ENCODE measurements at regions not wholly inside any gene's neighbourhood (a gene's known extent, or its start where the extent isn't known, plus 50 kb on each side); places are given as distances from the start of the nearest gene placed in this dataset.

GRCh38 chr1:2926447-2927055, 94.7 kb upstream of the ACTRT2 start:
- Mint-ChIP-seq H3K27me3 (ENCODE audit: low read depth) (no peaks in the 10 kb centered on the region), H3K27ac (no peak overlapping the region), H3K9me3 (no peaks in the 10 kb centered on the region), H3K4me3 (no peak overlapping the region), H3K36me3 (ENCODE audit: low read depth) (no peaks in the 10 kb centered on the region), H3K4me1 (ENCODE audit: low read depth) (no peaks in the 10 kb centered on the region)

GRCh38 chr1:2927393-2928360, 93.6 kb upstream of the ACTRT2 start:
- Mint-ChIP-seq H3K4me1 (ENCODE audit: low read depth) (no peaks in the 10 kb centered on the region), H3K4me3 (no peak overlapping the region), H3K9me3 (no peaks in the 10 kb centered on the region)

GRCh38 chr1:2928366-2929325, 92.6 kb upstream of the ACTRT2 start:
- Mint-ChIP-seq H3K4me3 (no peak overlapping the region), H3K4me1 (ENCODE audit: low read depth) (no peaks in the 10 kb centered on the region), H3K9me3 (no peaks in the 10 kb centered on the region), H3K27me3 (ENCODE audit: low read depth) (no peaks in the 10 kb centered on the region), H3K27ac (no peak overlapping the region), H3K36me3 (ENCODE audit: low read depth) (no peaks in the 10 kb centered on the region)

More at GRCh38 chr1:2927393-2928360, 93.6 kb upstream of the ACTRT2 start:
- Mint-ChIP-seq H3K27ac (no peak overlapping the region), H3K27me3 (ENCODE audit: low read depth) (no peaks in the 10 kb centered on the region), H3K36me3 (ENCODE audit: low read depth) (no peaks in the 10 kb centered on the region)

DNA sequence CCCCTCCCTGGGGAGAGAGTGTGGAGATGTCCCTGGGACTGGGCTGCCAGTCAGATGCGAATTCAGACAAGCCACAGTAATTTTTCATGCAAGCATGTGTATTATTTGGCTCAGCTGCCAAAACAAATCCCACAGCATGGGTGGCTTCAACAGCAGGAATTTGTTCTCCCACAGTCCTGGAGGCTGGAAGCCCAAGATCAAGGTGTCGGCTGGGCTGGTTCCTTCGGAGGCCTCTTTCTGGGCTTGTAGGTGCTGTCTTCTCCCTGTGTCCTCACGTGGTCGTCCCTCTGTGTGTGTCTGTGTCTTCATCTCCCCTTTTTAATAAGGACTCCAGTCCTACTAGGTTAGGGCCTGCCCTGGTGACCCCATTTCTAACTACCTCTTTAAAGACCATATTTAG, 91.9 kb upstream of the ACTRT2 start:
- Mint-ChIP-seq H3K4me1 (ENCODE audit: low read depth) (no peaks in the 10 kb centered on the region), H3K4me3 (no peak overlapping the region)

GRCh38 chr1:2930016-2930815, 91.1 kb upstream of the ACTRT2 start:
- H3K4me3 Mint-ChIP-seq, result no peak overlapping the region
- H3K4me1 Mint-ChIP-seq (ENCODE audit: low read depth), result no peaks in the 10 kb centered on the region
- no peak overlapping the region for H3K27ac Mint-ChIP-seq
- no peaks in the 10 kb centered on the region for H3K9me3 Mint-ChIP-seq
- no peaks in the 10 kb centered on the region for H3K27me3 Mint-ChIP-seq (ENCODE audit: low read depth)
- no peaks in the 10 kb centered on the region for H3K36me3 Mint-ChIP-seq (ENCODE audit: low read depth)

More for the DNA sequence above, 91.9 kb upstream of the ACTRT2 start:
- Mint-ChIP-seq H3K9me3 (no peaks in the 10 kb centered on the region), H3K27me3 (ENCODE audit: low read depth) (no peaks in the 10 kb centered on the region), H3K27ac (no peak overlapping the region), H3K36me3 (ENCODE audit: low read depth) (no peaks in the 10 kb centered on the region)

DNA sequence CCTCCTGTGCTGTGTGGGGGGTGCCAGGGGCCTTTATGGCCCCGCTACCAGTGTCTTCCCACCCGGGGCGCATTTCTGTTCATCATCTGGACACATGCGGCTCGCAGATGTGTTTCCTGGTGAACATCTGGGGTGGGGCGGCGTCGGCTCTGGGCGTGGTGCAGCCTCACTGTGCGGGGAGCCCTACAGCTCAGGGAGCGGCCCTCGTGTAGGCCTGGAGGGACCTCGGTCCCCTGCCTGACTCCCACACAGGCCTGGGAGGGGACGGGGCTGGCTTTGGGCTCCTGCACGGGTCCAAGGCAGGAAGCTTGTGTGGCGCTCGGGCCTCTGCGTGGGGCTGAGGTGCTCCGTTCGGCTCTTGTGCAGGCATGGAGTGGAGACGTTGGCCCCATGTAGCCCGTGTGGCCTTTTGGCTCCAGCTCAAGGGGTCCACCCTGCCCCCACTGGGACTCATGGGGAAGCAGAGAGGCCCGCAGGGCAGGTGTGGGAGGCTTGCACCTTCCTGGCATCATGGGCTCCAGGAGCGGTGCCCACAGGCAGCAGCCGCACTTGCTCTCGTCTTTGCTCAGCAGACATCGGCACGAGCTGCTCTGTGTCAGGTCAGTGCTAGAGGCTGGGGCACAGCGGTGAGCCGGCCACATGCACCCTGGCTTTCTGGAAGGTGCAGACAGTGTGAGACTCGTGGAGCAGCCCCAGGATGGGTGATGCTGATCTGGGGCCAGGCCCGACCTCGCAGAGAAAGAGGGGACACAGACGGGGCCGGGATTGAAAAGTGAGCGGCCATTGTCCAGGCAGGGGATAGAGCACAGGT, 90.1 kb upstream of the ACTRT2 start:
- Mint-ChIP-seq H3K27ac (no peak overlapping the region), H3K36me3 (ENCODE audit: low read depth) (no peaks in the 10 kb centered on the region), H3K9me3 (no peaks in the 10 kb centered on the region), H3K27me3 (ENCODE audit: low read depth) (no peaks in the 10 kb centered on the region), H3K4me1 (ENCODE audit: low read depth) (no peaks in the 10 kb centered on the region), H3K4me3 (no peak overlapping the region)

- H3K4me3 Mint-ChIP-seq, result no peak overlapping the region
- H3K9me3 Mint-ChIP-seq, result no peaks in the 10 kb centered on the region
- H3K4me1 Mint-ChIP-seq (ENCODE audit: low read depth), result no peaks in the 10 kb centered on the region
- H3K27ac Mint-ChIP-seq, result no peak overlapping the region
- no peaks in the 10 kb centered on the region for H3K27me3 Mint-ChIP-seq (ENCODE audit: low read depth)
- H3K36me3 Mint-ChIP-seq (ENCODE audit: low read depth), result no peaks in the 10 kb centered on the region
Measured at GRCh38 chr1:2931724-2932401, 89.4 kb upstream of the ACTRT2 start.

DNA sequence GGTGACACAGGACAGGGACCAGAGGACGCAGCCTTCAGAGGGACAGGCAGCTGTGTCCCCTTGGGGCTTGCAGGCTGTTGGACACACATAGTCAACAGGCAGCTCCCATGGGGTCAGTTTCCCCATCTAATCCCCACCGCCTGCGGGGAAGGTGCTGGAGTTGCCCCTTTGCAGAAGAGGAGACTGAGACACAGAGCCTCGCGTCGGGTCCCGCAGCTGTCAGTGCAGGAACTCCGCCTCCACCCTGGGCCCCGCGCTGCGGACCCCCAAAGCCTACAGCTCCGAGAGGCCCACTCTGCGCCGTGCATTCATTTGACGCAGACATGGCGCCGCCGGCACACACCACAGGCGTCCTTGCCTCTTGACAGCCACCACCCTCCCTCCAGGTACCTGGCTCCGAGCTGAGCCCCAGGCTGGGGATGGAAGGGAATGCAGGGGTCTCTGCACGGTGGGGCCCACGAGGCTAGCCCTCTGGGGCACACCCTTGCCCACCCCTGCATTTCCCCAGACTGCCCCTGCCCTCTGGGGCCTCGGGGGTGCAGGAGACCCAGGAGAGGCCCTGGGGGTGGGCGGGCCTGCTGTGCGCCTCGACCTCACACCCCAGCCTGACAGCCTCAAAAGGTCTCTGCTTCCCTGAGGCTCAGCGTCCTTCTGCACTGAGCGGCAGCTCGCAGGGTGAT, 88.5 kb upstream of the ACTRT2 start:
- H3K4me1 Mint-ChIP-seq (ENCODE audit: low read depth), result no peaks in the 10 kb centered on the region
- no peaks in the 10 kb centered on the region for H3K27me3 Mint-ChIP-seq (ENCODE audit: low read depth)
- peaks cover 1% of the 10 kb centered on the region for H3K9me3 Mint-ChIP-seq
- H3K4me3 Mint-ChIP-seq, result no peak overlapping the region
- no peak overlapping the region for H3K27ac Mint-ChIP-seq
- H3K36me3 Mint-ChIP-seq (ENCODE audit: low read depth), result no peaks in the 10 kb centered on the region

DNA sequence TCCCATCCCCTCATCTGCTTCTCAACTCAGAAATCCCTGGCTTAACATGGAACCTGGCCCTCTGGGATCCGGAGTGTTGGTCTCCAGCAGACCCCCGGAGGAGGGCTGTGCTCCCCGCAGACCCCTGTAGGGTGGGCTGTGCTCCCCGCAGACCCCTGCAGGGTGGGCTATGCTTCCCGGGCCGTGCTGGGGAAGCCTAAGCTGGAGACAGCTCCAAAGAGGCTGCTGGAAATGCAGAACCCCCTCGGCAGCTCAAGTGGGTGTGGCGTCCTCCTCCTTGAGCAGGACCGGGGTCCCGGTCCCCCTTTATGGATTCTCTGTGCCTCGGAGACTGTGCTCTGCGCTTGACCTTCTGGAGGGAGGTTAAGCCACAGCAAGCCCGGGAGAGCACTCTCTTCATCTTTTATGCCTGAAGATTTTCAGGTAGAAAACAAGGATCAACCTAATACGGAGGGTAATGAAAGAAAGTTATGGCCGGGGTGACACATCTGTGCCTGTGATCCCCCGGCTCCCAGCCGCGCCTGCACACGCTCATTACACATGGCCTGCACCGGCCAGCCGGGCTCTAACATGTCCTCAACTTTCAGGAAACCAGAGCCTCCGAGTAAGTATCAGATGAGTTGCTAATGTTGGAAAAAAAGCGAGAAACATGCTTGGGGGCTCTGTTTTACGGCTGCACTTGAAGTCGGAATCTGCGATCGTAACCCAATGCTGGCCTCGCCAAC, 87.7 kb upstream of the ACTRT2 start:
- Mint-ChIP-seq H3K4me1 (ENCODE audit: low read depth) (no peaks in the 10 kb centered on the region), H3K27me3 (ENCODE audit: low read depth) (no peaks in the 10 kb centered on the region), H3K4me3 (no peak overlapping the region), H3K27ac (no peak overlapping the region), H3K9me3 (peaks cover 8% of the 10 kb centered on the region), H3K36me3 (ENCODE audit: low read depth) (no peaks in the 10 kb centered on the region)

DNA sequence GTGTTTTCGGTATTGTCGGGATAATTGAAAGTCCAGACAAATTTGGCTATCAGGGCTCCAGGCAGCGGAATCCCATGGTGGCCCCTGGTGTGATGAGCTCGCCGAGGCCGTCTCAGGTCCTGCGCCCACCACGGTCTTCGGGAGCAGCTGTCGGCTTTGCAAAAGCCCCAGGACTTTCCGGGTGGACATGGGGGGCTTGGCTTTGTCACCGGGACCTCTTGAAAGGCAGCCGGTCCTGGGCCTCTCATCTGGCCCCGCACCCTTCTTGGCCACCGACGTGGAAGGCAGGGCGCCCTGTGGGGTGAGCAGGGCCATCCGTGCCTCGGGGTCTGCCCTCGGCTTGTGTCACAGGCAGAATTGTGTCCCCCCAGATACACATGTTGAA, 87.1 kb upstream of the ACTRT2 start:
- Mint-ChIP-seq H3K9me3 (peaks cover 8% of the 10 kb centered on the region), H3K27ac (no peak overlapping the region), H3K27me3 (ENCODE audit: low read depth) (no peaks in the 10 kb centered on the region), H3K4me3 (no peak overlapping the region), H3K36me3 (ENCODE audit: low read depth) (no peaks in the 10 kb centered on the region), H3K4me1 (ENCODE audit: low read depth) (no peaks in the 10 kb centered on the region)

DNA sequence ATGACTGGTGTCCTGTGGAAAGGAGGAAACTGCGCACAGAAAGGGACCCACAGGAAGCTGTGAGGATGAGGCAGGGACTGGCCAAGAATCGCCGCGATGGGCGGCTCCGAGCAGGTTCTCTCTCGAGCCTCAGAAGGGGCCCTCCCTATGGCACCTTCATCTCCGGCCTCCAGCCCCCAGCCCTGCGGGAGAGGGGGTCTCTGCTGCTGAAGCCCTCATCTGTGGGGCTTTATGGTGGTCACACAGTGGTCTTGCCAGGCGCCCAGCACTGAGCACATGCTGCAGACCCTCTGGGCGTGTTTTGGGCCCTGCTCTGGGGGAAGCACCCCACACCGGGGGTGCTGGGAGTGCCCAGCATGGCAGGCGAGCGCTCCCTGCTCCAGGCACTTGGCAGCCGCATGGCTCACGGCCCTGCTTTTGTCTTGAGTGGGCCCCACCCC, 86.6 kb upstream of the ACTRT2 start:
- H3K4me1 Mint-ChIP-seq (ENCODE audit: low read depth), result no peaks in the 10 kb centered on the region
- no peaks in the 10 kb centered on the region for H3K27me3 Mint-ChIP-seq (ENCODE audit: low read depth)
- no peak overlapping the region for H3K4me3 Mint-ChIP-seq
- H3K9me3 Mint-ChIP-seq, result peaks cover 8% of the 10 kb centered on the region
- no peaks in the 10 kb centered on the region for H3K36me3 Mint-ChIP-seq (ENCODE audit: low read depth)
- H3K27ac Mint-ChIP-seq, result no peak overlapping the region

DNA sequence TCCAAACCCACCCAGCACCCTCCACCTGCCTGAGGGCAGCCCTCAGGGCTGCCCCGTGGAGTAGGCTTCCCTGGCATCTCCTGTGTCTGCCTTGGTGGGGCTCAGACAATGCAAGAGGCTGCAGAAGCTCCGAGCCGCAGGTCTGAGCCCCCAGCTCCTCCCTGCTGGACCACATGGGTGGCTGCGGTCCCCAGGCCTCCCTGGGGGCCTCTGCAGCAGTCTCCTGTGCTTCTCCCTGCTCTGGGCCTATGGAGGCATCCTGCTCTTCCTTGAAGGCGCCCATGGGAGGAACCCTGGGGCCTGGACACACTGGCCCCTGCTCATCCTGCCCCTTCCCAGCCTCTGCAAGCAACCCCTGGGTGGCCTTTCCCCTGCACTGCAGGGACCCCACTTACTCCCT, 86.1 kb upstream of the ACTRT2 start:
- H3K4me1 Mint-ChIP-seq (ENCODE audit: low read depth), result no peaks in the 10 kb centered on the region
- H3K27ac Mint-ChIP-seq, result no peak overlapping the region
- no peaks in the 10 kb centered on the region for H3K27me3 Mint-ChIP-seq (ENCODE audit: low read depth)

More for the DNA sequence above, 86.1 kb upstream of the ACTRT2 start:
- no peak overlapping the region for H3K4me3 Mint-ChIP-seq
- no peaks in the 10 kb centered on the region for H3K36me3 Mint-ChIP-seq (ENCODE audit: low read depth)
- peaks cover 8% of the 10 kb centered on the region for H3K9me3 Mint-ChIP-seq

Data from T-helper 1 cell treated with Interleukin-12 subunit alpha and Interleukin-12 subunit beta and Interleukin-4 antibody, amounts not matched to agents 30 μg/mL and 1 μg/mL, for 36 hours (primary cell).